Testis (tissue), 2 donors: ENCODE measurements at regions not wholly inside any gene's neighbourhood (a gene's known extent, or its start where the extent isn't known, plus 50 kb on each side); places are given as distances from the start of the nearest gene placed in this dataset.

ENCODE experiments used
- DNase-seq: peaks from one replicate; pipeline ENCODE4 v3.0.0-alpha.2; 2019
- H3K27ac ChIP-seq, 2 donors: fragments of 200-600 bp; sonication (generic); one replicate each; pipeline ENCODE4 v1.5.1; 2019
- H3K27me3 ChIP-seq: fragments of 200-600 bp; sonication (generic); one replicate; pipeline ENCODE4 v1.5.1; 2019
- H3K36me3 ChIP-seq: fragments of 200-600 bp; sonication (generic); one replicate; pipeline ENCODE4 v1.5.1; 2017; ENCODE audit warnings: low read depth; ENCODE audit errors: missing control alignments
- H3K4me1 ChIP-seq: fragments of 200-600 bp; sonication (generic); one replicate; pipeline ENCODE4 v1.5.1; 2019
- H3K4me3 ChIP-seq, 2 donors: fragments of 200-600 bp; sonication (generic); one replicate each; pipeline ENCODE4 v1.5.1; 2017 to 2019
- H3K9me3 ChIP-seq: fragments of 200-600 bp; sonication (generic); one replicate; pipeline ENCODE4 v1.5.1; 2017
- POLR2A ChIP-seq: fragments of 450-650 bp; IDR thresholded peaks from one replicate; pipeline ENCODE4 v1.6.1; 2017; ENCODE audit warnings: antibody characterized with exemption, mild to moderate bottlenecking, moderate library complexity
- WGBS, 2 donors: methylation state at CpG; one replicate each; pipeline ENCODE4 v1.1.5; 2018; 5-methylcytosine and 5-hydroxymethylcytosine counted together
- intact Hi-C: fragments of 100-400 bp; cut with DNase I; formaldehyde crosslinking; loops from one replicate; pipeline ENCODE4 v1.15.1; 2023; ENCODE audit warnings: low total_unique reads
- TF ChIP-seq, protein P1 (sequence below), 3 experiments: fragments of 450-650 bp in 2 of 3; fragments of 200-600 bp in 1 of 3; sonication (generic) in 1 of 3; IDR thresholded peaks; one replicate each; pipeline ENCODE4 v1.5.1; 2016 to 2019; ENCODE audit warnings: antibody characterized with exemption in 3 of 3, mild to moderate bottlenecking in 2 of 3, moderate library complexity in 1 of 3

DNA sequence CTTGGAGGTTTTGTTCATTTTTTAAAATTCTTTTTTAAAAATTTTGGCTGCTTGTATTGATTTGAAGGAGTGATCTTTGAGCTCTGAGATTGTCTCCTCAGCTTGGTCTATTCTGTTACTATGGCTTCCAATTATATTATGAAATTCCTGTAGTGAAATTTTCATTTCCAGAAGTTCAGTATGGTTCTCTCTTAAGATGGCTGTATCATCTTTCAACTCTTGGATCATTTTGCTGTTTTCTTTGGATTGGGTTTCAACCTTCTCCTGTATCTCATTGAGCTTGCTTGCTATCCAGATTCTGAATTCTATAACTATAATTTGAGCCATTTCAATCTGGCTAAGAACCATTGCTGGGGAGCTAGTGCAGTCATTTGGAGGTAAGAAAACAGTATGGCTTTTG, 270.8 kb upstream of the NT5C1B start:
- intact Hi-C loops, result no loop called here
- DNase-seq, result no peak
- TF ChIP-seq, protein P1, sequence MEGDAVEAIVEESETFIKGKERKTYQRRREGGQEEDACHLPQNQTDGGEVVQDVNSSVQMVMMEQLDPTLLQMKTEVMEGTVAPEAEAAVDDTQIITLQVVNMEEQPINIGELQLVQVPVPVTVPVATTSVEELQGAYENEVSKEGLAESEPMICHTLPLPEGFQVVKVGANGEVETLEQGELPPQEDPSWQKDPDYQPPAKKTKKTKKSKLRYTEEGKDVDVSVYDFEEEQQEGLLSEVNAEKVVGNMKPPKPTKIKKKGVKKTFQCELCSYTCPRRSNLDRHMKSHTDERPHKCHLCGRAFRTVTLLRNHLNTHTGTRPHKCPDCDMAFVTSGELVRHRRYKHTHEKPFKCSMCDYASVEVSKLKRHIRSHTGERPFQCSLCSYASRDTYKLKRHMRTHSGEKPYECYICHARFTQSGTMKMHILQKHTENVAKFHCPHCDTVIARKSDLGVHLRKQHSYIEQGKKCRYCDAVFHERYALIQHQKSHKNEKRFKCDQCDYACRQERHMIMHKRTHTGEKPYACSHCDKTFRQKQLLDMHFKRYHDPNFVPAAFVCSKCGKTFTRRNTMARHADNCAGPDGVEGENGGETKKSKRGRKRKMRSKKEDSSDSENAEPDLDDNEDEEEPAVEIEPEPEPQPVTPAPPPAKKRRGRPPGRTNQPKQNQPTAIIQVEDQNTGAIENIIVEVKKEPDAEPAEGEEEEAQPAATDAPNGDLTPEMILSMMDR (IDR thresholded peaks at IDR 0.05), result no peak
- no peaks in the 10 kb centered on the region for H3K36me3 ChIP-seq
- no peaks in the 10 kb centered on the region for H3K9me3 ChIP-seq
- H3K4me3 ChIP-seq, result no peak overlapping the region
- no peaks in the 10 kb centered on the region for H3K27me3 ChIP-seq
- H3K4me1 ChIP-seq, result peaks cover 3% of the 10 kb centered on the region
- H3K27ac ChIP-seq, result no peak overlapping the region

DNA sequence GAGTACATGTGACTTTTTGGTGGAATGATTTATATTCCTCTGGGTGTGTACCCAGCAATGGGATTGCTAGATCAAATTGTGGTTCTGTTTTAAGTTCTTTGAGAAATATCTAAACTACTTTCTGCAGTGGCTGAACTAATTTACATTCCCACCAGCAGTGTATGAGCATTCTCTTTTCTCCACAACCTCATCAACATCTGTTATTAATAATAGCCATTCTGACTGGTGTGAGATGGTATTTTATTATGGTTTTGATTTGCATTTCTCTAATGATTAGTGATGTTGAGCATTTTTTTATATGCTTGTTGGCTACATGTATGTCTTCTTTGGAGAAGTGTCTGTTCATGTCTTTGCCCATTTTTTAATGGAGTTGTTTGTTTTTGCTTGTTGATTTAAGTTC, 267.4 kb upstream of the NT5C1B start:
- no peak overlapping the region for H3K4me3 ChIP-seq
- no peak overlapping the region for H3K27ac ChIP-seq
- TF ChIP-seq, protein P1 (IDR thresholded peaks at IDR 0.05), result no peak
- no peak for TF ChIP-seq POLR2A
- H3K4me1 ChIP-seq, result peaks cover 3% of the 10 kb centered on the region
- DNase-seq, result no peak
- H3K27me3 ChIP-seq, result no peaks in the 10 kb centered on the region
- no peaks in the 10 kb centered on the region for H3K9me3 ChIP-seq
- intact Hi-C loops, result no loop called here
- no peaks in the 10 kb centered on the region for H3K36me3 ChIP-seq

DNA sequence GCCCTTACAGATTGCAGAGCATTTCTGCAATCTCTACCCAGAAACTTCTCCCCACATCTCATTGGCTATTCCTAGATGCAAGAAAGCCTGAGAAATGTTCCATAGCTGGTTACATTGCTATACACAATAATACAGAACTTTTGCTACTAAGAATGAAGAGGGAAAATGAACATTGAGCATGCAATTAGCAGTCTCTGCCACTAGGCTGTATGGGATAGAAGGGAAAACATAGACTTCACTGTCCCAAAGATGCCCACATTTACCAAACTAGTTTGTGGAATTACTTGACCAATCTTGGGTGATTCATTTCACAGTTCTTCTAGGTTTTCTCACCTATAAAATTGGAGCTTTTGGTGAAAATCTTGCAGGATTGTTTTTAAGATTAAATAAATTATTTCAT, 265.7 kb upstream of the NT5C1B start:
- TF ChIP-seq, protein P1 (IDR thresholded peaks at IDR 0.05), result peak in 2 of 3 experiments; percentile 28 to 48
- TF ChIP-seq POLR2A, result no peak
- peaks cover 3% of the 10 kb centered on the region for H3K4me1 ChIP-seq
- no peaks in the 10 kb centered on the region for H3K27me3 ChIP-seq
- intact Hi-C loops, result no loop called here
- no peaks in the 10 kb centered on the region for H3K36me3 ChIP-seq
- H3K27ac ChIP-seq, result no peak overlapping the region
- no peak overlapping the region for H3K4me3 ChIP-seq
- no peak for DNase-seq
- H3K9me3 ChIP-seq, result no peaks in the 10 kb centered on the region

DNA sequence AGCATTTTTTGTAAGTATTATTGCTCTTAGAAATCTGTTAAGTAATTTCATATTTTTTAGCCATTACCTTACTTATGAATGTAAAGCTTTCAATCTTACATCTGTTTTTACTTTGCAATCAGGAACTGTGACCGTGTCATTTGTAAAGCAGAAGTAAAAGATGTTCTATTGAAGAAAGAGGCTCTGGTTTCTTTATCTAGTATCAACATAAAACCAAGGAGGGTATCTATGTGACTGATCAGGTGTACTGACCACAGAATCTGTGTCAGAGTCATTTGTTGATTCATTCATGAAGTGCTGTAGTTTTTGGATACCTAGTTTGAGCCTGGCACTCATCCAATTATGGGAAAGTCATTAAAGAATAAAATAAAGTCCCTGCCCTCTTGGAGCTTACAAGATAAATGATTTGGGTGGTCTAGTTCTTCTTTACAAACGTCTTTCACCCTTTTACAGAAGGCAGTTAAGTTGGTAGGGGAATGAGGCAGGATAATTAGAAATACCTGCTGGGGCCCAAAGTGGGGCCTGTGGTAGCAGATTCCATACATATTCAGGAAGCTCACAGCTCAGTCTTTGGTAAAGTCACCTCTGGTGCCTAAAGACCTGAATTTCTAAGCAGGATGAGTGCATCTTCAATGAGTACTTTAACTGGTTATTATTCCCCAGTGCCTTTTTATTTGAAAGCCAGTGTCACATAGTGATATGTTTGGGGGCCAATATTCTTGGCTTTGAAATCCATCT, 260.6 kb upstream of the NT5C1B start:
- Histone ChIP-seq H3K4me1 (peaks cover 7% of the 10 kb centered on the region), H3K36me3 (no peaks in the 10 kb centered on the region), H3K4me3 (no peak overlapping the region), H3K27me3 (no peaks in the 10 kb centered on the region), H3K9me3 (no peaks in the 10 kb centered on the region), H3K27ac (no peak overlapping the region)
- TF ChIP-seq, protein P1 (IDR thresholded peaks at IDR 0.05), result no peak
- TF ChIP-seq POLR2A, result no peak
- intact Hi-C loops, result no loop called here
- WGBS, 2 donors, result 71 to 82% methylated on average over 2 of the region's 2 CpGs
- no peak for DNase-seq

DNA sequence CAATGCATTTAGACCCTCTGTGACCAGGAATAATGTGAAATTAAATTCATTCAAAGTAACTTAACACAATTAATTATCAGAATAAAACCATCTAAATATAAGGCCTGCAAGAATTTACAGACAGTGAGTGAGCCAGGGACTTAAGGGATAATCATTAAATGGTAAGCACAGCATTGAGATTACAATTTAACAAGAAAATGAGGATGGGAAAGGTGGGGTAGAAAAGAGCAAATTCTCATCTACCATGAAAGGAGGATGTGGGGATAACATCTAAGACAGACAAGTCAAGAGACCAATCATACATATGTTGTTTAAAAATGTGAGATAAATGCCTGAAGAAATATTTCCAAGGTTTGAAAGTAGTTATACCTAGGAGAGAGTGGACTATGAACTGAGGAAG, 259.3 kb upstream of the NT5C1B start:
- Histone ChIP-seq H3K36me3 (no peaks in the 10 kb centered on the region), H3K4me3 (no peak overlapping the region), H3K9me3 (no peaks in the 10 kb centered on the region), H3K27ac (no peak overlapping the region), H3K4me1 (peaks cover 10% of the 10 kb centered on the region), H3K27me3 (no peaks in the 10 kb centered on the region)
- no peak for DNase-seq
- intact Hi-C loops, result no loop called here
- no peak for TF ChIP-seq POLR2A
- TF ChIP-seq, protein P1 (IDR thresholded peaks at IDR 0.05), result no peak
